GM12875 (cell line): ENCODE measurements at regions not wholly inside any gene's neighbourhood (a gene's known extent, or its start where the extent isn't known, plus 50 kb on each side); places are given as distances from the start of the nearest gene placed in this dataset.

ENCODE experiments used
- H3K4me3 ChIP-seq: one replicate; pipeline ENCODE4 v1.5.1; 2011; ENCODE audit warnings: low read depth, low read length, control low read depth
- TF ChIP-seq, protein P1 (sequence below): IDR thresholded peaks from 2 replicates; pipeline ENCODE4 v1.5.1; 2011; ENCODE audit warnings: low read depth, mild to moderate bottlenecking, control low read depth, inconsistent platforms, low read length, moderate library complexity, borderline replicate concordance; ENCODE audit not compliant: insufficient read depth

DNA sequence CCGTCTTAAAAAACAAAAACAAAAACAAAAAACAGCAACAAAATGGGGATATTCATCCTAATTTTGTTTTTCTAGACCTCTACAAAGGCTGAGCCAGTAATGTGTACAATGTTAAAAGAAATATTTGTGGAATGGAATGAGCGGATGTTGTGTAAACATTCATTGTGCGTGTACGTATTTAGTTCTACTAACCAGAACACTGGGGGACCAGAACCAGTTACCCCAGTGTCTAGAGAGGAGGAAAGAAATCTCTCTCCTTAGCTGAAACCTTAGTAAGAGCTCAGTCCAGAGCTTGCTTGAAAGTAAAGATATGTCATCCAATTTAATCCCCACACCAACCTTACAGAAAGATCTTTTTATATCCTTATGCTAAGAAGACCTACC is 106.7 kb upstream of the CPEB4 start:
- TF ChIP-seq, protein P1, sequence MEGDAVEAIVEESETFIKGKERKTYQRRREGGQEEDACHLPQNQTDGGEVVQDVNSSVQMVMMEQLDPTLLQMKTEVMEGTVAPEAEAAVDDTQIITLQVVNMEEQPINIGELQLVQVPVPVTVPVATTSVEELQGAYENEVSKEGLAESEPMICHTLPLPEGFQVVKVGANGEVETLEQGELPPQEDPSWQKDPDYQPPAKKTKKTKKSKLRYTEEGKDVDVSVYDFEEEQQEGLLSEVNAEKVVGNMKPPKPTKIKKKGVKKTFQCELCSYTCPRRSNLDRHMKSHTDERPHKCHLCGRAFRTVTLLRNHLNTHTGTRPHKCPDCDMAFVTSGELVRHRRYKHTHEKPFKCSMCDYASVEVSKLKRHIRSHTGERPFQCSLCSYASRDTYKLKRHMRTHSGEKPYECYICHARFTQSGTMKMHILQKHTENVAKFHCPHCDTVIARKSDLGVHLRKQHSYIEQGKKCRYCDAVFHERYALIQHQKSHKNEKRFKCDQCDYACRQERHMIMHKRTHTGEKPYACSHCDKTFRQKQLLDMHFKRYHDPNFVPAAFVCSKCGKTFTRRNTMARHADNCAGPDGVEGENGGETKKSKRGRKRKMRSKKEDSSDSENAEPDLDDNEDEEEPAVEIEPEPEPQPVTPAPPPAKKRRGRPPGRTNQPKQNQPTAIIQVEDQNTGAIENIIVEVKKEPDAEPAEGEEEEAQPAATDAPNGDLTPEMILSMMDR, result no peak
- H3K4me3 ChIP-seq, result no peak overlapping the region

- H3K4me3 ChIP-seq, result no peak overlapping the region
- TF ChIP-seq, protein P1, result no peak
Measured at GRCh38 chr5:173781816-173782670, 106.1 kb upstream of the CPEB4 start.

GRCh38 chr5:173782671-173783101 is 105.5 kb upstream of the CPEB4 start:
- no peak overlapping the region for H3K4me3 ChIP-seq
- TF ChIP-seq, protein P1, result no peak

- TF ChIP-seq, protein P1, result no peak
- H3K4me3 ChIP-seq, result no peak overlapping the region
Measured at GRCh38 chr5:173783371-173783770, 104.8 kb upstream of the CPEB4 start.

- H3K4me3 ChIP-seq, result no peak overlapping the region
- TF ChIP-seq, protein P1, result no peak
Measured at GRCh38 chr5:173785400-173785799, 102.7 kb upstream of the CPEB4 start.

DNA sequence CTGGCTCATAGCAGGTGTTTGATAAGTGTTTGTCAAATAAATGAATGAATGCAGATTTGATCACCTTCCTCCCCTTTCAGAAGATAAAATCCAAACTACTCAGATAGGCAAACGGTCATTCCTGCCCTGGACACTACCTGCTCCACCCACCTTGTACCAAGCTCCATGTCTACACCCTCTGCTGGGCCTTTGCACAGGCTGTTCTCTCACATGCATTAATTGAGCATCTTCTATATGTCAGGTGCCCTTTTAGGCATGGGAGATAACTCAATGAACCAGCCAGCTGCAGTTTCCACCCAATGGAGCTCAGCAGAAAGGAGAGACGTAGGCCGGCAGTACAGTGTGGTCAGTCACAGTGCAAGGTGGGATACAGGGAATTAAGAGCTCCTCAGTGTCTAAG is 102.3 kb upstream of the CPEB4 start:
- TF ChIP-seq, protein P1, result no peak

More for the DNA sequence above, 102.3 kb upstream of the CPEB4 start:
- no peak overlapping the region for H3K4me3 ChIP-seq
